B cell (primary cell): ENCODE measurements at regions not wholly inside any gene's neighbourhood (a gene's known extent, or its start where the extent isn't known, plus 50 kb on each side); places are given as distances from the start of the nearest gene placed in this dataset.

Experiments
- ATAC-seq: fragments of 200-7000 bp; cut with Tn5 transposase; one replicate; pipeline ENCODE4 v1.10.0; 2021; ENCODE audit warnings: low read depth, mild to moderate bottlenecking, moderate number of reproducible peaks, moderate library complexity
- CTCF ChIA-PET: fragments of 350-600 bp; sonication (Branson Sonifier 250); formaldehyde crosslinking; loops from one replicate; lab custom pipeline; 2021; ENCODE audit warnings: antibody characterized with exemption, inconsistent platforms; lab: Charles Lee
- POLR2A ChIA-PET: fragments of 350-600 bp; sonication (Branson Sonifier 250); formaldehyde crosslinking; loops from one replicate; lab custom pipeline; 2021; ENCODE audit warnings: antibody characterized with exemption; lab: Charles Lee
- DNase-seq: peaks from one replicate; pipeline ENCODE4 v3.0.0; 2013
- H2AFZ ChIP-seq: 2 replicates; pipeline ENCODE4 v1.6.1; 2012; ENCODE audit warnings: mild to moderate bottlenecking, low read depth, low read length; ENCODE audit not compliant: insufficient read depth, poor library complexity, severe bottlenecking
- H3K27ac ChIP-seq, 2 donors: 1 replicate in 1 of 2; 2 replicates in 1 of 2; pipeline ENCODE4 v1.5.1; 2012 to 2013; ENCODE audit warnings: low read length in 2 of 2, mild to moderate bottlenecking in 2 of 2, moderate library complexity in 1 of 2
- H3K27me3 ChIP-seq, 4 experiments: fragments of 200-600 bp in 1 of 4; sonication (generic) in 1 of 4; replicated peaks in 1 of 4; 1 replicate in 2 of 4; 2 replicates in 2 of 4; pipeline versions ENCODE4 v1.6.1 to v1.7.0; 2013 to 2016; ENCODE audit warnings: low read length in 3 of 4, mild to moderate bottlenecking in 2 of 4, mixed read lengths in 1 of 4, moderate library complexity in 1 of 4; ENCODE audit not compliant: insufficient read depth in 4 of 4, control insufficient read depth in 3 of 4; ENCODE audit errors: control extremely low read depth in 1 of 4
- H3K36me3 ChIP-seq, 2 experiments: replicated peaks in 1 of 2; 1 replicate in 1 of 2; 2 replicates in 1 of 2; pipeline versions ENCODE4 v1.6.1 to v1.7.1; 2013; ENCODE audit warnings: low read length in 1 of 2; ENCODE audit not compliant: insufficient read depth in 2 of 2, control insufficient read depth in 1 of 2; ENCODE audit errors: control extremely low read depth in 1 of 2, extremely low read depth in 1 of 2
- H3K4me1 ChIP-seq, 2 donors: fragments of 200-600 bp in 1 of 2; sonication (generic) in 1 of 2; 1 replicate in 1 of 2; 2 replicates in 1 of 2; pipeline versions ENCODE4 v1.5.1 to v1.6.1; 2013 to 2017; ENCODE audit warnings: low read length in 2 of 2; ENCODE audit not compliant: control insufficient read depth in 2 of 2, insufficient read depth in 2 of 2
- H3K4me2 ChIP-seq: replicated peaks from 2 replicates; pipeline ENCODE3; 2012; ENCODE audit warnings: mild to moderate bottlenecking, low read depth, low read length; ENCODE audit not compliant: poor library complexity, severe bottlenecking
- H3K4me3 ChIP-seq, 5 experiments: fragments of 200-600 bp in 1 of 5; sonication (generic) in 1 of 5; 1 replicate in 3 of 5; 2 replicates in 2 of 5; pipeline versions ENCODE4 v1.5.1 to v1.7.0; 2011 to 2016; ENCODE audit warnings: low read length in 4 of 5, mild to moderate bottlenecking in 4 of 5, low read depth in 2 of 5, control low read depth in 1 of 5, moderate library complexity in 1 of 5; ENCODE audit not compliant: insufficient read depth in 1 of 5; ENCODE audit errors: control extremely low read depth in 1 of 5, extremely low read depth in 1 of 5
- H3K79me2 ChIP-seq: fragments of 200-600 bp; sonication (generic); one replicate; pipeline ENCODE4 v1.6.0; 2016; ENCODE audit warnings: low read length; ENCODE audit not compliant: control insufficient read depth, insufficient read depth
- H3K9ac ChIP-seq: fragments of 200-600 bp; sonication (generic); 2 replicates; pipeline ENCODE4 v1.6.1; 2017; ENCODE audit warnings: mild to moderate bottlenecking, low read length, moderate library complexity
- H3K9me3 ChIP-seq, 3 donors: one replicate each; pipeline versions ENCODE4 v1.6.1 to v1.7.1; 2013; ENCODE audit warnings: low read length in 2 of 3; ENCODE audit not compliant: control insufficient read depth in 2 of 3, insufficient read depth in 1 of 3; ENCODE audit errors: control extremely low read depth in 1 of 3
- H4K20me1 ChIP-seq: 2 replicates; pipeline ENCODE4 v1.6.0; 2012; ENCODE audit warnings: mild to moderate bottlenecking, low read length; ENCODE audit not compliant: insufficient read depth, control insufficient read depth, poor library complexity, severe bottlenecking
- H3K27ac Mint-ChIP-seq: one replicate; pipeline ENCODE4 v1.8.0; 2021; ENCODE audit warnings: mixed read lengths
- H3K27me3 Mint-ChIP-seq: one replicate; pipeline ENCODE4 v1.8.0; 2021; ENCODE audit warnings: mixed read lengths
- H3K4me1 Mint-ChIP-seq: one replicate; pipeline ENCODE4 v1.8.0; 2021; ENCODE audit warnings: mixed read lengths
- H3K4me3 Mint-ChIP-seq: one replicate; pipeline ENCODE4 v1.8.0; 2021; ENCODE audit warnings: mixed read lengths
- H3K9me3 Mint-ChIP-seq: one replicate; pipeline ENCODE4 v1.8.0; 2022; ENCODE audit warnings: mixed read lengths; ENCODE audit not compliant: insufficient read depth
- EZH2 ChIP-seq: IDR thresholded peaks from 2 replicates; pipeline ENCODE4 v1.6.1; 2012; ENCODE audit warnings: borderline replicate concordance, low read depth, mild to moderate bottlenecking, moderate library complexity, low read length; ENCODE audit not compliant: insufficient read depth, poor library complexity, severe bottlenecking
- WGBS: methylation state at CpG from one replicate; pipeline ENCODE4 v1.1.5; 2013; ENCODE audit warnings: missing lambda C conversion rate; ENCODE audit not compliant: insufficient coverage; 5-methylcytosine and 5-hydroxymethylcytosine counted together
- intact Hi-C: fragments of 100-400 bp; cut with micrococcal nuclease; formaldehyde crosslinking; loops from one replicate; pipeline ENCODE4 v1.10.0; 2022
- TF ChIP-seq, protein P1 (sequence below): fragments of 200-600 bp; IDR thresholded peaks from one replicate; pipeline ENCODE4 v1.8.0; 2022; ENCODE audit warnings: antibody characterized with exemption, mild to moderate bottlenecking

- CTCF ChIA-PET: no interaction called here
- Histone ChIP-seq H3K9ac (no peak overlapping the region), H3K36me3 (no peaks in the 10 kb centered on the region), H3K27me3 (no peaks in the 10 kb centered on the region), H4K20me1 (no peaks in the 10 kb centered on the region), H3K4me3 (no peak overlapping the region), H2AFZ (no peak overlapping the region), H3K79me2 (no peaks in the 10 kb centered on the region), H3K4me1 (no peaks in the 10 kb centered on the region), H3K27ac (no peak overlapping the region), H3K4me2 (no peak overlapping the region), H3K9me3 (no peaks in the 10 kb centered on the region)
- POLR2A ChIA-PET: no interaction called here
- H3K4me1 Mint-ChIP-seq: no peaks in the 10 kb centered on the region
- TF ChIP-seq, protein P1, sequence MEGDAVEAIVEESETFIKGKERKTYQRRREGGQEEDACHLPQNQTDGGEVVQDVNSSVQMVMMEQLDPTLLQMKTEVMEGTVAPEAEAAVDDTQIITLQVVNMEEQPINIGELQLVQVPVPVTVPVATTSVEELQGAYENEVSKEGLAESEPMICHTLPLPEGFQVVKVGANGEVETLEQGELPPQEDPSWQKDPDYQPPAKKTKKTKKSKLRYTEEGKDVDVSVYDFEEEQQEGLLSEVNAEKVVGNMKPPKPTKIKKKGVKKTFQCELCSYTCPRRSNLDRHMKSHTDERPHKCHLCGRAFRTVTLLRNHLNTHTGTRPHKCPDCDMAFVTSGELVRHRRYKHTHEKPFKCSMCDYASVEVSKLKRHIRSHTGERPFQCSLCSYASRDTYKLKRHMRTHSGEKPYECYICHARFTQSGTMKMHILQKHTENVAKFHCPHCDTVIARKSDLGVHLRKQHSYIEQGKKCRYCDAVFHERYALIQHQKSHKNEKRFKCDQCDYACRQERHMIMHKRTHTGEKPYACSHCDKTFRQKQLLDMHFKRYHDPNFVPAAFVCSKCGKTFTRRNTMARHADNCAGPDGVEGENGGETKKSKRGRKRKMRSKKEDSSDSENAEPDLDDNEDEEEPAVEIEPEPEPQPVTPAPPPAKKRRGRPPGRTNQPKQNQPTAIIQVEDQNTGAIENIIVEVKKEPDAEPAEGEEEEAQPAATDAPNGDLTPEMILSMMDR: no peak
- no peak for TF ChIP-seq EZH2
- intact Hi-C loops: no loop called here
- no peaks in the 10 kb centered on the region for H3K27me3 Mint-ChIP-seq
- DNase-seq: no peak
- no peak for ATAC-seq
- H3K9me3 Mint-ChIP-seq: no peaks in the 10 kb centered on the region
- H3K27ac Mint-ChIP-seq: no peak overlapping the region
- no peak overlapping the region for H3K4me3 Mint-ChIP-seq
Observed at GRCh38 chr4:20474119-20474518, 222.4 kb downstream of the SLIT2 start.

- H3K27me3 Mint-ChIP-seq: no peaks in the 10 kb centered on the region
- Histone ChIP-seq H3K27ac (no peak overlapping the region), H4K20me1 (no peaks in the 10 kb centered on the region), H3K4me3 (no peak overlapping the region), H3K9me3 (no peaks in the 10 kb centered on the region), H3K9ac (no peak overlapping the region), H3K36me3 (no peaks in the 10 kb centered on the region), H3K4me2 (no peak overlapping the region), H3K27me3 (no peaks in the 10 kb centered on the region), H3K4me1 (no peaks in the 10 kb centered on the region), H3K79me2 (no peaks in the 10 kb centered on the region), H2AFZ (no peak overlapping the region)
- WGBS: no CpG with 5 or more reads among the region's 1 CpG
- ATAC-seq (no peak), DNase-seq (no peak)
- TF ChIP-seq EZH2: no peak
- TF ChIP-seq, protein P1: no peak
- intact Hi-C loops: no loop called here
- ChIA-PET CTCF (no interaction called here), POLR2A (no interaction called here)
- H3K9me3 Mint-ChIP-seq: no peaks in the 10 kb centered on the region
- H3K4me3 Mint-ChIP-seq: no peak overlapping the region
- H3K27ac Mint-ChIP-seq: no peak overlapping the region
- no peaks in the 10 kb centered on the region for H3K4me1 Mint-ChIP-seq
Observed at GRCh38 chr4:20478412-20478811, 221.8 kb upstream of the PACRGL start.
